DND-41 (cell line): ENCODE measurements at regions not wholly inside any gene's neighbourhood (a gene's known extent, or its start where the extent isn't known, plus 50 kb on each side); places are given as distances from the start of the nearest gene placed in this dataset.

Experiments
- ATAC-seq: fragments of 200-7000 bp; cut with Tn5 transposase; 3 replicates; pipeline ENCODE4 v1.9.1; 2021; ENCODE audit warnings: low read depth; ENCODE audit not compliant: insufficient read depth
- DNase-seq: peaks from one replicate; pipeline ENCODE4 v3.0.0-alpha.2; 2020
- H2AFZ ChIP-seq: 2 replicates; pipeline ENCODE4 v1.6.0; 2012; ENCODE audit warnings: low read depth, low read length
- H3K27ac ChIP-seq: 2 replicates; pipeline ENCODE4 v1.5.1; 2012; ENCODE audit warnings: low read length, inconsistent platforms
- H3K27me3 ChIP-seq: fragments of 200-600 bp; sonication (generic); 2 replicates; pipeline ENCODE4 v1.6.0; 2012; ENCODE audit warnings: low read length, mild to moderate bottlenecking, inconsistent platforms; ENCODE audit not compliant: insufficient read depth, poor library complexity
- H3K36me3 ChIP-seq: 2 replicates; pipeline ENCODE4 v1.5.1; 2012; ENCODE audit warnings: low read length, inconsistent platforms; ENCODE audit not compliant: insufficient read depth
- H3K4me1 ChIP-seq: 2 replicates; pipeline ENCODE4 v1.5.1; 2012; ENCODE audit warnings: mild to moderate bottlenecking, low read length; ENCODE audit not compliant: insufficient read depth
- H3K4me2 ChIP-seq: 2 replicates; pipeline ENCODE4 v1.6.0; 2012; ENCODE audit warnings: mild to moderate bottlenecking, moderate library complexity, low read length, inconsistent platforms; ENCODE audit not compliant: insufficient read depth
- H3K4me3 ChIP-seq, 2 experiments: fragments of 200-600 bp in 1 of 2; shearing (Covaris generic) in 1 of 2; 2 replicates each; pipeline ENCODE4 v1.5.1; 2012 to 2016; ENCODE audit warnings: inconsistent platforms in 2 of 2, low read length in 2 of 2, mild to moderate bottlenecking in 2 of 2, low read depth in 1 of 2, moderate library complexity in 1 of 2
- H3K79me2 ChIP-seq: 2 replicates; pipeline ENCODE4 v1.6.0; 2012; ENCODE audit warnings: low read length, inconsistent platforms; ENCODE audit not compliant: insufficient read depth
- H3K9ac ChIP-seq: 2 replicates; pipeline ENCODE4 v1.6.0; 2012; ENCODE audit warnings: low read depth, mild to moderate bottlenecking, inconsistent platforms, low read length, moderate library complexity
- H3K9me3 ChIP-seq: 2 replicates; pipeline ENCODE4 v1.5.1; 2012; ENCODE audit warnings: low read length, moderate library complexity, mild to moderate bottlenecking, inconsistent platforms; ENCODE audit not compliant: insufficient read depth, severe bottlenecking
- H4K20me1 ChIP-seq: 2 replicates; pipeline ENCODE4 v1.6.0; 2012; ENCODE audit warnings: low read length; ENCODE audit not compliant: insufficient read depth
- CTCF ChIP-seq: IDR thresholded peaks from 2 replicates; pipeline ENCODE4 v1.5.1; 2012; ENCODE audit warnings: borderline replicate concordance, low read length, moderate library complexity, mild to moderate bottlenecking; ENCODE audit not compliant: poor library complexity, severe bottlenecking; ENCODE audit errors: extremely low read depth
- EZH2 ChIP-seq: IDR thresholded peaks from 3 replicates; pipeline ENCODE4 v1.6.1; 2012; ENCODE audit warnings: borderline replicate concordance, low read depth, mild to moderate bottlenecking, moderate library complexity, low read length, inconsistent platforms; ENCODE audit not compliant: severe bottlenecking

DNA sequence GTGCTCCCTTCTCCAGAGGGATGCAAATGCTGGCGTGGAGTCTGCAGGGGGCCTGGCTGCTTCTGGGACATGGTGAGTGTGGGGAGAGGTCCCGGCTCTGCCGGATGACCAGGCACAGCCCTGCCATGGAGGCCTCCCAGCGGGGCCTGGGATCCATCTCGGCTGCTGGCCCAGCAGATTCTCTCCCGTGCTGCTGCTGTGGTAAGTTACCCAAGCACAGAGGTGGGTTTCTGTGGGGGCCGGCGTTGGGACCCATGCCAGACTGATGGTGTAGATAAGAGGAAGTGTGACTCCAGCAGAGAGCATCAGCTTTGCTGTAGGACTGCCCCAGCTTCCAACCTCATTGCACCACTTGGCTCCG is 147.5 kb upstream of the B3GAT1 start:
- Histone ChIP-seq H3K36me3 (no peaks in the 10 kb centered on the region), H3K27me3 (no peaks in the 10 kb centered on the region), H3K9ac (peak overlapping the region; percentile 43), H3K4me2 (peak overlapping the region; percentile 62), H3K9me3 (no peaks in the 10 kb centered on the region), H4K20me1 (no peaks in the 10 kb centered on the region), H2AFZ (no peak overlapping the region), H3K79me2 (no peaks in the 10 kb centered on the region), H3K4me3 (peak overlapping the region in 1 of 2 experiments; percentile 41; a peak in 2 of 4 replicates), H3K27ac (peak overlapping the region; percentile 87), H3K4me1 (peaks cover 41% of the 10 kb centered on the region)
- no peak for TF ChIP-seq EZH2
- peak; percentile 59 for ATAC-seq
- peak; percentile 80 for DNase-seq

DNA sequence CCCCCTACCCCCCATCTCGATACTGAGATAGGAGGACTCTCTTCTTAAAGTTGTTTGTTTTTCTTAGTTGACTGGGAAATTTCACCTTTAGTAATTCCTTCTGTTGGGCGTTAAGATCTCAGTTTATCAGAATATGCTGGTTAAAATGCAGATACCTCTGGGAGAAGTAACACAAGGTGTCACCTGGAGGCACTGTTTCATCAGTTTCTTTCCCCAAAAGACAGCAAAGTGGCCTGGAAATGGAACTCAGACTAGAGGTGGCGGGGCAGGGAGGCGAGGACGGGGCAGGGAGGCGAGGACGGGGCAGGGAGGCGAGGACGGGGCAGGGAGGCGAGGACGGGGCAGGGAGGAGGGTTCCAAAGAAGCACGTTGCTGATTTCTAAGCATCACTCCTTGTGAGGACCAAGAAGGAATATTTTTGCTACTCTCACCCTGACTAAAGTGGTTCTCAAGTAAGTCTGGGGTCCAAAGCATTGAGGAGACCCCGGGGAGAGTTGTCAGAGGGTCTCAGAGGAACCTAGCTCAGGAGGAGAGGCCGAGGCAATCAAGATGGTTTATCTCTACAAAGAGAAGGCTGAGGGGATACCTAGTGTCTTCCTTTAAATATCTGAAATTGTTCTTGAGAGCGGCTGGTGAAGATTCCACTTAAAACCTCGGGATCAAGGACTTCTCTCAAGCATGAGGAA is 147.0 kb upstream of the B3GAT1 start:
- Histone ChIP-seq H3K27me3 (no peaks in the 10 kb centered on the region), H3K9ac (peak overlapping the region; percentile 43), H3K4me1 (peaks cover 41% of the 10 kb centered on the region), H3K9me3 (no peaks in the 10 kb centered on the region), H3K27ac (peak overlapping the region; percentile 87), H2AFZ (no peak overlapping the region), H3K4me3 (peak overlapping the region in 1 of 2 experiments; percentile 41; a peak in 2 of 4 replicates), H3K79me2 (no peaks in the 10 kb centered on the region), H4K20me1 (no peaks in the 10 kb centered on the region), H3K4me2 (peak overlapping the region; percentile 62), H3K36me3 (no peaks in the 10 kb centered on the region)
- no peak for TF ChIP-seq EZH2
- peak; percentile 59 for TF ChIP-seq CTCF
- peak; percentile 29 for DNase-seq
- no peak for ATAC-seq

GRCh38 chr11:134558258-134558835 is 146.3 kb upstream of the B3GAT1 start:
- Histone ChIP-seq H3K36me3 (no peaks in the 10 kb centered on the region), H3K9me3 (no peaks in the 10 kb centered on the region), H3K79me2 (no peaks in the 10 kb centered on the region), H2AFZ (no peak overlapping the region), H4K20me1 (no peaks in the 10 kb centered on the region), H3K27me3 (no peaks in the 10 kb centered on the region), H3K4me3 (no peak overlapping the region), H3K27ac (no peak overlapping the region), H3K4me1 (peaks cover 41% of the 10 kb centered on the region), H3K4me2 (no peak overlapping the region), H3K9ac (no peak overlapping the region)
- ATAC-seq (no peak), DNase-seq (peak; percentile 2)
- TF ChIP-seq EZH2 (no peak), CTCF (no peak)

DNA sequence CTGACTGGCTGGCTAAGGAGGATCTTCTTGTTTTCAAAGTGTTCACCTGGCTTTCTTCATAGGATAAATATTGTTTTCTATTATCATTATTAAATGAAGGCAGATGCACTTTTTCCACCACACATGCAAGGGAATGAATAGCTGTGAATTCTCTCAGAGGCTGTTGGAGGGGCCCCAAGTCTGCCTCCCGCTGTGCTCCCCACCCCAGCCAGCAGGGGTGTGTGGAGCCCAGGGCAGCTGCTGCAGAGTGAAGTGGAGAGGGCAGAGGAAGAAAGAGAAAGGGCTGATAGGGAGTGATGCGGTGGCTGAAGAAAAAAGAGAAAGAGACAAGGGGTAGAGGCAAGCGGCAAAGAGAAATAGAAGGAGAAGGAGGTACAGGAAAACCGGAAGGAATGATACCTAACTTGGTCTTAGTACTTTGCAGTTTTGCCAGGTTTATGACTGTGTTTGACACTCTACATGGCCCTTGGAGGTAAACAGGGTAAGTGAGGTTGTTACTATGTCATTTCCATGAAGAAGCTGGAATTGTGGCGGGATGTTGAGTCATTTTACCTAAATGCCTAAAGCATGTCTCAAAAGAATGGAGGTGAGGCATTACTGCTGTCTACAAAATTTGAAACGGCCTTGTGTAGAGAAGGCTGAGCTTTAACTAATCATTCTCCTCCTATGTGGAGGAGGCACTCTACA is 145.7 kb upstream of the B3GAT1 start:
- TF ChIP-seq CTCF (peak; percentile 36), EZH2 (no peak)
- Histone ChIP-seq H3K4me2 (no peak overlapping the region), H3K36me3 (no peaks in the 10 kb centered on the region), H3K9me3 (no peaks in the 10 kb centered on the region), H4K20me1 (no peaks in the 10 kb centered on the region), H3K79me2 (no peaks in the 10 kb centered on the region), H3K4me1 (peaks cover 41% of the 10 kb centered on the region), H3K27ac (no peak overlapping the region), H3K27me3 (no peaks in the 10 kb centered on the region), H3K9ac (no peak overlapping the region), H3K4me3 (no peak overlapping the region), H2AFZ (no peak overlapping the region)
- DNase-seq = peak; percentile 19
- ATAC-seq = no peak
